ENCODE measurements at regions not wholly inside any gene's neighbourhood (a gene's known extent, or its start where the extent isn't known, plus 50 kb on each side); places are given as distances from the start of the nearest gene placed in this dataset.
"Not testable (repeated sequence)": the region's sequence is repeated elsewhere in the genome, so short reads cannot be mapped to it uniquely, and the experiment has no call there.

GRCh38 chr1:104331763-104332162 lies 582.1 kb downstream of the AMY1C start:
- TF ChIP-seq, protein P1, sequence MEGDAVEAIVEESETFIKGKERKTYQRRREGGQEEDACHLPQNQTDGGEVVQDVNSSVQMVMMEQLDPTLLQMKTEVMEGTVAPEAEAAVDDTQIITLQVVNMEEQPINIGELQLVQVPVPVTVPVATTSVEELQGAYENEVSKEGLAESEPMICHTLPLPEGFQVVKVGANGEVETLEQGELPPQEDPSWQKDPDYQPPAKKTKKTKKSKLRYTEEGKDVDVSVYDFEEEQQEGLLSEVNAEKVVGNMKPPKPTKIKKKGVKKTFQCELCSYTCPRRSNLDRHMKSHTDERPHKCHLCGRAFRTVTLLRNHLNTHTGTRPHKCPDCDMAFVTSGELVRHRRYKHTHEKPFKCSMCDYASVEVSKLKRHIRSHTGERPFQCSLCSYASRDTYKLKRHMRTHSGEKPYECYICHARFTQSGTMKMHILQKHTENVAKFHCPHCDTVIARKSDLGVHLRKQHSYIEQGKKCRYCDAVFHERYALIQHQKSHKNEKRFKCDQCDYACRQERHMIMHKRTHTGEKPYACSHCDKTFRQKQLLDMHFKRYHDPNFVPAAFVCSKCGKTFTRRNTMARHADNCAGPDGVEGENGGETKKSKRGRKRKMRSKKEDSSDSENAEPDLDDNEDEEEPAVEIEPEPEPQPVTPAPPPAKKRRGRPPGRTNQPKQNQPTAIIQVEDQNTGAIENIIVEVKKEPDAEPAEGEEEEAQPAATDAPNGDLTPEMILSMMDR (conservative IDR thresholded peaks at IDR 0.05; ENCODE audit: low read length): no peak
- H3K4me3 ChIP-seq (ENCODE audit: low read length): no peak overlapping the region
- DNase-seq (ENCODE audit: low read depth): no peak

- DNase-seq (ENCODE audit: low read depth); H3K4me3 ChIP-seq (ENCODE audit: low read length): not testable (repeated sequence)
These were observed 588.2 kb downstream of the AMY1C start for GRCh38 chr1:104337927-104338326.

- TF ChIP-seq, protein P1 (conservative IDR thresholded peaks at IDR 0.05; ENCODE audit: low read length): no peak
- H3K4me3 ChIP-seq (ENCODE audit: low read length): no peak overlapping the region
- DNase-seq (ENCODE audit: low read depth): no peak
These were observed 592.2 kb downstream of the AMY1C start for GRCh38 chr1:104341944-104342343.

GRCh38 chr1:104348277-104348676 lies 598.6 kb downstream of the AMY1C start:
- TF ChIP-seq, protein P1 (conservative IDR thresholded peaks at IDR 0.05; ENCODE audit: low read length): no peak
- no peak for DNase-seq (ENCODE audit: low read depth)
- H3K4me3 ChIP-seq (ENCODE audit: low read length): no peak overlapping the region

GRCh38 chr1:104353580-104353979 lies 603.9 kb downstream of the AMY1C start:
- DNase-seq (ENCODE audit: low read depth): no peak
- TF ChIP-seq, protein P1 (conservative IDR thresholded peaks at IDR 0.05; ENCODE audit: low read length): no peak
- no peak overlapping the region for H3K4me3 ChIP-seq (ENCODE audit: low read length)

DNA sequence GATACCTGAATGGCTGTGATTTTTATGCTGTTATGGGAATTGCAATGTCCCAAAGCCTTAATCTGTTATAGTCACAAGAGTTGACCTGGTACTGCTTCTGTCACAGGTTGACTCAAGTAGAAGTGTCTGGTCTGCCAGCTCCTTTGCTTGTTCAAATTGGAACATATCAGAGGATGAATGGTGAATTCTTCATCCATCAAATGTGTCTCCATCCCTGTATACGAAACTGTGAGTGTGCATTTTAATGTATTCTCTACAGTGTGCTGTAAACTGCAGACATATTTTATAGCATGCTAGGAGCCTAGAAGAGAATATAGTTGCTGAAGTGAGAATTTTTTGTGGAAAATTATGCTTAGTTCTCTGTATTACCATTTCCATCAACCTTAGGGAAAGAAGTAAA lies 608.4 kb downstream of the AMY1C start:
- TF ChIP-seq, protein P1 (conservative IDR thresholded peaks at IDR 0.05; ENCODE audit: low read length): no peak

GRCh38 chr1:104358621-104359020 lies 608.9 kb downstream of the AMY1C start:
- H3K4me3 ChIP-seq (ENCODE audit: low read length): no peak overlapping the region
- TF ChIP-seq, protein P1 (conservative IDR thresholded peaks at IDR 0.05; ENCODE audit: low read length): no peak
- no peak for DNase-seq (ENCODE audit: low read depth)

More for the DNA sequence above, 608.4 kb downstream of the AMY1C start:
- no peak overlapping the region for H3K4me3 ChIP-seq (ENCODE audit: low read length)
- DNase-seq (ENCODE audit: low read depth): no peak

DNA sequence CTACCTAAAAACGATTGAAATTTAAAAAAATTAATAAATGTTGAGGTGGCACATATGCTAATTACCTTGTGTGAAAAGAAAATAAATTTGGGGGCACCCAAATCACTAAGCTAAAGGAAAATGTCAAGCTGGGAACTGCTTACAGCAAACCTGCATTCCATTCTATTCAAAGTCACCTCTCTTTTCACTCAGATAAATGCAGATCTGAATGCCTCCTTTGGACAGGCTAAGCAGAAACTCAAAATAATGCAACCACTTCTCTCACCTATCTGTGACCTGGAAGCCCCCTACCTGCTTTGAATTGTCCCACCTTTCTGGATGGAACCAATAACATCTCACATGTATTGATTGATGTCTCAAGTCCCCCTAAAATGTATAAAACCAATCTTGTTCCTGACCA lies 628.7 kb downstream of the AMY1C start:
- TF ChIP-seq, protein P1 (conservative IDR thresholded peaks at IDR 0.05; ENCODE audit: low read length): no peak
- DNase-seq (ENCODE audit: low read depth): no peak
- H3K4me3 ChIP-seq (ENCODE audit: low read length): no peak overlapping the region
